GM19452 (cell line): ENCODE measurements at regions not wholly inside any gene's neighbourhood (a gene's known extent, or its start where the extent isn't known, plus 50 kb on each side); places are given as distances from the start of the nearest gene placed in this dataset.

ENCODE experiments used
- ATAC-seq: cut with Tn5 transposase; IDR thresholded peaks from one replicate; pipeline ENCODE4 v1.9.1; 2021; ENCODE audit not compliant: unreplicated experiment

DNA sequence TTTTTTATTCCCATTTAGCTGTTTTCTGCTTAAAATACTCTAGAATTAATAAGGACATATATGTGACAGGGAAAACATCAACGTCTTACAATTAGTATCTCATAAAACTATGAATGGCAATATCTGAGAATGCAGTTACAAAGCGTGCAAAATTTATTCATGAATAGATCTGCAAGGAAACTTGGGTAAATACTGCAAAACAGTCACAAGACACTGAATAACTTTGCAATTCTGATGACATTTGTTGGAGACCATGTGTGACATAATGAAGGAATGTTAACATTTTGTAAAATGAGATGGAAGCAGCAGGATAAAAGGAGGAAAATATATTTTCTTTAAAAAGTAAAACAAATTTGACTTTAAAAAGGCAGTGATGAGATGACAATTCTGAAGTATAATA lies 480.9 kb upstream of the SEMA6A start:
- no peak for ATAC-seq

GRCh38 chr5:117054911-117055310 lies 480.3 kb upstream of the SEMA6A start:
- no peak for ATAC-seq

GRCh38 chr5:117054141-117054540 lies 479.5 kb upstream of the SEMA6A start:
- no peak for ATAC-seq

DNA sequence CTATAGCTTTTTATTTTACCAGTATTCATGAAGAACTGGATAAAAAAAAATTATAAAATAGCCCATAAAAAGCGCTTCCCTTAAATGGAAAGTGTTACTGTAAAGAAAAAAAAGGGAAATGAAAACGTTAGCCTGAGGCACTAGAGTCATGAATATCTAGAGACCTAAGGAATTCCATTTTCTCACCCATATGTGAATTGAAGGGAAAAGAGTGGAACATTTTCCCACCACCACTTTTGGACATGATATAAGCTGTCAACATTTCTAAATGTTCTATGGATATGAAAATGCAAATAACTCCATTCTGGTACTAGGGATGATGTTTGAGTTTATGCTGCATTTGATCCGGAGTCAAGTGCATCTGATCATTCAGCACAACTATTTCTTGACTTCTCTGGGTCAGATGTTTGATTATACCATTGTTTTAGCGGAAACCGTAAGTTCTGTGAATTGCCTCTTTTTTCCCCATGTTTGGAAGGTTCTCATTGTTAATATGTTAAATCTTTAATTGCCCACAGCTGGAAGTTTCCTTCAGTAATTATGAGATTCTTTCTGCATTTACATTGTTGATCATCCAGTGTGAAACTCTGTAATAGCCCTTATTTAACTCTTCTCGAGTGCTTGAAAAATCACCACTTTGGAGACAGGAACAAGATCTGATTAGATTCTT lies 467.4 kb upstream of the SEMA6A start:
- ATAC-seq: no peak

DNA sequence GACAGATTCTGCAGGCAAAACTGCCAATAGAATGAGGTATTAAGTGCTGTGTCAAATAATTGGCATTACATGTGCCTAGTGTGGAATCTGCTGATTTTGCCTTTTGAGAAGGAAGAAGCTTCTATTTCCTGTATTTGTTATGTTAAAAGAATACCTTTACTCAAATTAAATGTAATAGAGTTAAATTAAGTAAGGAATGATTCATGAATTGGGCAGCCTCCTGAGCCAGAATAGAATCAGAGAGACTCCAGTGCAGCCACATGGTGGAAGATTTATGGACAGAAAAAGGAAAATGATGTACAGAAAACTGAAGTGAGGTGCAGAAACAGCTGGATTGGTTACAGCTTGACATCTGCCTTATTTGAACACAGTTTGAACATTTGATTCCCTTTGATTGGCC lies 464.4 kb upstream of the SEMA6A start:
- ATAC-seq: no peak

DNA sequence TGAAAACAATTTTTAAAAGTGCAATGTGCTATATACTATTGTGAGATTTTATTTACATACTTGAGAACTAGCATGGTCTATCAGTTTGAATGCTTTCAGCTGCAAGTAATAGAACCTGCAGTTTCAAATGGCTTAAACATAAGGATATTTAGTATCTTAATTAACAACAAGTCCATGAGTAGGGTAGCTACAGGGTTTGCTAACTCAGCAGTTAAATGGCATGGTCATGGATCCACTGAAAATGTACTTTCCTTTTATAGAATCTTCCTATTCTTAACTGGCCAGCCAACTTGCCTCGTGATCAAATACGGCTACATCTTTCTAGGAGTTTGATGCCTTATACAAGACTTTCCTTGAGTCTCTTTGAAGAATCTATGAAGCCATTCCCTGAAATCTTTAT lies 452.8 kb upstream of the SEMA6A start:
- ATAC-seq: no peak

DNA sequence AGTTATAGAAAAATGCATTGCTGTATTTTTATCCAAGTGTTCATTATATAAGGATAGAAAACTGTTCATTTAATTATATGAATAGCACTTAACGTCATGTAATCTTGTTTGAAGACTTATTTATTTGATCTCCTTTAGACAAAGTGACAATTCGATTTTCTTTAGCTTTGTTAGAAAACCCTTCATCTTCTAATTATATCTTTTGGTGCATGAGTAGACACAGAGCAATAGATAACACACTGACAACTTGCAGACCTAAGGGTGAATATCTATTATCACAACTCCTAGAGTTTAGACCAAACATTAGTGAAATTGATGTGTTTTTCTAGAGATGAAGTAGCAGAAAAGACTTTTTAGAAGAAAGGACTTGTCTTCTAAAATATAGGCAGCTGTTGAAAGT lies 446.4 kb upstream of the SEMA6A start:
- no peak for ATAC-seq

GRCh38 chr5:117013280-117013877 lies 438.8 kb upstream of the SEMA6A start:
- ATAC-seq: no peak

GRCh38 chr5:117010574-117010973 lies 436.0 kb upstream of the SEMA6A start:
- ATAC-seq: no peak

GRCh38 chr5:116998024-116998423 lies 423.4 kb upstream of the SEMA6A start:
- ATAC-seq: no peak

GRCh38 chr5:116992681-116993080 lies 418.1 kb upstream of the SEMA6A start:
- ATAC-seq: no peak

DNA sequence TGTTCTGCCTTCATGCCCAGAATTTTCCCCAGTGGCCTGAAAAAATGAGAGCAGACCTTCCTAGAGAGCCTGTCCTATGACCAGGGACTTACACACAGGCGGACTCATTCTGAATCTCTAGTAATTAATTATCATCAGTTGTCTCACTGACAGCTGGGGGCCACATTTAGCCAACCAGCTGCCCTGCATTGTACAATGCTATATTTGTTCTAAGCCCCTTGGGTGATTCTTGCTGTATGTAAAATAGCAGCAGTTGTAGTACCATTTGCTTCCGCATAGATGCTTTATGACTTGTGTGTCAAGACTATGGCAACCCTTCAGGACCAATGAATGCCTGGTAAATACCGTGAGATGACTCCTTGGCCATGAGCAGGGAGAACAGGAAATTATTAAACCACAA lies 415.4 kb upstream of the SEMA6A start:
- ATAC-seq: no peak

DNA sequence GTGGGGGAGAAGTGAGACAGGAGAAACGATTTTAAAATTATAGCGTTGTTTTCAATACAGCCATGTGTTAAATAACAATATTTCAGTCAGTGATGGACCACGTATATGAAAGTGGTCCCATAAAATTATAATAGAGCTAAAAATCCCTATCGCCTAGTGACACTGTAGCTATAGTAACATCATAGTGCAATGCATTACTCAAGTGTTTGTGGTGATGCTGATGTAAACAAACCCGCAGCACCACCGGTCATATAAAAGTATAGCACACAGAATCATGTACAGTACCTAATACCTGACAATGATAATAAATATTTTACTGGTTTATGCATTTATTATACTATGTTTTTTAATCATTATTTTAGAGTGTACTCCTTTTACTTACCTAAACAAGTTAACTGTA lies 407.4 kb upstream of the SEMA6A start:
- ATAC-seq: no peak

GRCh38 chr5:116980581-116980980 lies 406.0 kb upstream of the SEMA6A start:
- no peak for ATAC-seq

- ATAC-seq: no peak
Observed at GRCh38 chr5:116976767-116977166, 402.1 kb upstream of the SEMA6A start.

- ATAC-seq: no peak
Observed at GRCh38 chr5:116971131-116971530, 396.5 kb upstream of the SEMA6A start.

DNA sequence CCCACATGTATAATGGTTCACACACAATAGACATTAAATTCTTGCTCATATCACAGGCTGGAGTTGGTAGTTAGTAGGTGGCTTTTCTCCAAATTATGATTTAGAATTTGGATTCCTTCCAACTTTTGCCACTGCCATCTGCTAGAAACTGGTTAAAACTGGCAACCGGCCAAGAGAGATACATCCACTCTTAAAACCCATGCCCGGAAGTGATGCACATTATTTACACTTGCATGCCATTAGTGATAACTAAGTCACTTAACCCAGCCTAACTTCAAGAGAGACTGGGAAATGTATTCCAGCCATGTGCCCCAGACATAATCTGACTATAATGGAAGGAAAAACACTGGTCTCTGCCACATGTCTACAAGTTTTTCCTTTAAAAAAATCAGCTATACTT lies 395.7 kb upstream of the SEMA6A start:
- no peak for ATAC-seq

DNA sequence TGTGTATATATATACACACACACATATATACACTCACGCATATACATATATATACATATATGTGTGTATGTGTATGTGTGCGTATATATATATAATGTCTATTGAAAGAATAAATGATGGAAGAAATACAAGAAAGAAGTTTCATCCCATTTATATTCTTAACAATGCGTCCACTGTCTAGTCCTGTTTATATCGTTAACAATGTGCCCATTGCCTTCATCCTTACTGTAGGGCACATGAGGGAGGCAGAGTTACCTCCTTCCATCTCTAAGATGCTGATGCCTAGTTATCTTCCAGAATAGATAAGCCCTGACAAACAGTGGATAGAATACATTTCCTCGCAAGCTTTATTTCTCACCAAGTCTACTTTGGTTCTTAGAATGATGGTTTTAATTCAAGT lies 389.8 kb upstream of the SEMA6A start:
- ATAC-seq: no peak

GRCh38 chr5:116961021-116961420 lies 386.4 kb upstream of the SEMA6A start:
- ATAC-seq: no peak

- no peak for ATAC-seq
Observed at GRCh38 chr5:116959843-116960242, 385.2 kb upstream of the SEMA6A start.

GRCh38 chr5:116953251-116953930 lies 378.8 kb upstream of the SEMA6A start:
- no peak for ATAC-seq

GRCh38 chr5:116951219-116951618 lies 376.6 kb upstream of the SEMA6A start:
- no peak for ATAC-seq
